Mesenchymal stem cell (in vitro differentiated cells and primary cell): ENCODE measurements at regions not wholly inside any gene's neighbourhood (a gene's known extent, or its start where the extent isn't known, plus 50 kb on each side); places are given as distances from the start of the nearest gene placed in this dataset.

Experiments used
- DNase-seq: peaks from one replicate; pipeline ENCODE4 v3.0.0-alpha.2; 2013
- H2AFZ ChIP-seq: one replicate; pipeline ENCODE4 v1.6.1; 2013; ENCODE audit warnings: low read depth, mild to moderate bottlenecking, control low read depth, inconsistent platforms, low read length, moderate library complexity
- H2AK5ac ChIP-seq: 2 replicates; pipeline ENCODE4 v1.6.1; 2013; ENCODE audit warnings: low read length, moderate library complexity, mild to moderate bottlenecking, inconsistent platforms; ENCODE audit not compliant: severe bottlenecking
- H2BK120ac ChIP-seq: one replicate; pipeline ENCODE4 v1.6.1; 2013; ENCODE audit warnings: low read depth, mild to moderate bottlenecking, inconsistent platforms, low read length, moderate library complexity
- H2BK12ac ChIP-seq, 2 experiments: one replicate each; pipeline ENCODE4 v1.6.1; 2013; ENCODE audit warnings: inconsistent platforms in 2 of 2, low read length in 2 of 2, mild to moderate bottlenecking in 2 of 2, moderate library complexity in 2 of 2, control low read depth in 1 of 2
- H2BK15ac ChIP-seq: one replicate; pipeline ENCODE4 v1.6.1; 2013; ENCODE audit warnings: mild to moderate bottlenecking, low read depth, inconsistent platforms; ENCODE audit not compliant: poor library complexity, severe bottlenecking
- H2BK5ac ChIP-seq: 2 replicates; pipeline ENCODE4 v1.6.1; 2013; ENCODE audit warnings: low read depth, mild to moderate bottlenecking, low read length, control low read depth, inconsistent platforms; ENCODE audit not compliant: poor library complexity, severe bottlenecking
- H3K14ac ChIP-seq, 2 experiments: one replicate each; pipeline ENCODE4 v1.6.1; 2013; ENCODE audit warnings: inconsistent platforms in 2 of 2, low read length in 2 of 2, control low read depth in 1 of 2, mild to moderate bottlenecking in 1 of 2, moderate library complexity in 1 of 2
- H3K18ac ChIP-seq, 2 experiments: one replicate each; pipeline ENCODE4 v1.6.1; 2013; ENCODE audit warnings: inconsistent platforms in 2 of 2, low read length in 2 of 2, control low read depth in 1 of 2, low read depth in 1 of 2, mild to moderate bottlenecking in 1 of 2
- H3K23ac ChIP-seq, 2 experiments: one replicate each; pipeline ENCODE4 v1.6.1; 2013; ENCODE audit warnings: inconsistent platforms in 2 of 2, low read length in 2 of 2, mild to moderate bottlenecking in 2 of 2, moderate library complexity in 2 of 2, control low read depth in 1 of 2
- H3K27ac ChIP-seq: 2 replicates; pipeline ENCODE4 v1.5.1; 2013; ENCODE audit warnings: mild to moderate bottlenecking, moderate library complexity, low read length, control low read depth, inconsistent platforms; ENCODE audit not compliant: poor library complexity, severe bottlenecking
- H3K27me3 ChIP-seq, 2 experiments: 2 replicates each; pipeline versions ENCODE4 v1.6.1 to v1.7.0; 2013; ENCODE audit warnings: low read length in 2 of 2, mild to moderate bottlenecking in 2 of 2, moderate library complexity in 2 of 2, control low read depth in 1 of 2, inconsistent platforms in 1 of 2; ENCODE audit not compliant: control insufficient read depth in 1 of 2, insufficient read depth in 1 of 2
- H3K36me3 ChIP-seq, 2 experiments: 2 replicates each; pipeline versions ENCODE4 v1.6.1 to v1.7.0; 2013; ENCODE audit warnings: low read length in 2 of 2, control low read depth in 1 of 2, inconsistent platforms in 1 of 2, low read depth in 1 of 2, mild to moderate bottlenecking in 1 of 2; ENCODE audit not compliant: insufficient read depth in 2 of 2, control insufficient read depth in 1 of 2
- H3K4ac ChIP-seq, 2 experiments: one replicate each; pipeline ENCODE4 v1.6.1; 2013; ENCODE audit warnings: inconsistent platforms in 2 of 2, low read length in 2 of 2, mild to moderate bottlenecking in 2 of 2, moderate library complexity in 2 of 2, control low read depth in 1 of 2, low read depth in 1 of 2
- H3K4me1 ChIP-seq: 2 replicates; pipeline ENCODE4 v1.6.1; 2013; ENCODE audit warnings: low read depth, low read length, control low read depth; ENCODE audit not compliant: control insufficient read depth, insufficient read depth
- H3K4me2 ChIP-seq: 2 replicates; pipeline ENCODE4 v1.6.1; 2013; ENCODE audit warnings: low read length, mild to moderate bottlenecking, inconsistent platforms; ENCODE audit not compliant: poor library complexity, severe bottlenecking
- H3K4me3 ChIP-seq, 2 experiments: 2 replicates each; pipeline versions ENCODE4 v1.5.1 to v1.7.0; 2013; ENCODE audit warnings: low read length in 2 of 2, mild to moderate bottlenecking in 2 of 2, control low read depth in 1 of 2, low read depth in 1 of 2; ENCODE audit not compliant: insufficient read depth in 1 of 2
- H3K79me1 ChIP-seq: replicated peaks from 2 replicates; pipeline ENCODE4 v1.6.1; 2013; ENCODE audit warnings: mild to moderate bottlenecking, control low read depth, low read length, inconsistent platforms; ENCODE audit not compliant: poor library complexity, severe bottlenecking
- H3K9ac ChIP-seq: 2 replicates; pipeline ENCODE4 v1.7.0; 2013; ENCODE audit warnings: mild to moderate bottlenecking, low read length, moderate library complexity
- H3K9me3 ChIP-seq: 2 replicates; pipeline ENCODE4 v1.7.0; 2013; ENCODE audit warnings: mild to moderate bottlenecking, low read length; ENCODE audit not compliant: control insufficient read depth
- H4K8ac ChIP-seq: one replicate; pipeline ENCODE4 v1.6.1; 2013; ENCODE audit warnings: inconsistent platforms, mild to moderate bottlenecking, low read length, moderate library complexity
- H4K91ac ChIP-seq: one replicate; pipeline ENCODE4 v1.6.1; 2013; ENCODE audit warnings: mild to moderate bottlenecking, low read length, inconsistent platforms
- WGBS: methylation state at CpG from one replicate; pipeline ENCODE4 v1.1.7; 2013; ENCODE audit warnings: mixed read lengths; 5-methylcytosine and 5-hydroxymethylcytosine counted together

DNA sequence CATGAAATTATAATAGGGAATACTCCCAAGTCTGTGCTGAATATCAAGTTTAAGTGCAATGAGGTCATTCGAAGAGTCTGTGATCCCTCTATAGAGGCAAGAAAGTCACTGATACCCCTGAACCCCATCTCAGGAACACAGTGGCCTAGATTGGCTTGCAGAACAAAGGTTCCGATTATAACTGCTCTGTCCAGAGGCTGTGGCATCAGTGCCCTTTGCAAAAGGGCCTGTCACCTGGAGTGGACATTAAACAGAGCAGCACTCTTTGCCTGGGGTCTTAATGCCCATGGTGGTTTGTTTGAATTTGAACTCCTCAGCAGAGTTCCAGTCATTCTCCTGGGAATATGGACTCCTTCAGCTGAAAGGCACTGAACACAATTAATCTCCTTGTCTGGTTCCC lies 93.9 kb upstream of the SLCO3A1 start:
- Histone ChIP-seq H2AFZ (no peak overlapping the region), H4K8ac (no peak overlapping the region), H3K4me1 (no peaks in the 10 kb centered on the region), H2BK5ac (no peak overlapping the region), H3K27me3 (peaks cover 0 to 14% of the 10 kb centered on the region in 2 experiments), H3K4me3 (no peak overlapping the region), H2AK5ac (no peak overlapping the region), H3K9ac (no peak overlapping the region), H3K27ac (no peak overlapping the region), H3K4me2 (no peak overlapping the region), H2BK120ac (no peak overlapping the region), H2BK12ac (no peak overlapping the region), H2BK15ac (no peak overlapping the region), H3K18ac (no peak overlapping the region), H3K9me3 (no peaks in the 10 kb centered on the region), H3K14ac (no peak overlapping the region), H4K91ac (no peak overlapping the region), H3K79me1 (no peaks in the 10 kb centered on the region), H3K36me3 (no peaks in the 10 kb centered on the region), H3K4ac (no peak overlapping the region), H3K23ac (no peak overlapping the region)
- no peak for DNase-seq
- 76% methylated on average over 2 of the region's 2 CpGs for WGBS

- Histone ChIP-seq H3K18ac (no peak overlapping the region), H3K27ac (no peak overlapping the region), H2AK5ac (no peak overlapping the region), H4K91ac (no peak overlapping the region), H3K4me2 (no peak overlapping the region), H2BK120ac (no peak overlapping the region), H3K9ac (no peak overlapping the region), H3K9me3 (no peaks in the 10 kb centered on the region), H4K8ac (no peak overlapping the region), H3K4me3 (no peak overlapping the region), H3K79me1 (no peaks in the 10 kb centered on the region), H2BK5ac (no peak overlapping the region), H3K14ac (no peak overlapping the region), H3K23ac (no peak overlapping the region), H2BK15ac (no peak overlapping the region), H3K4me1 (no peaks in the 10 kb centered on the region), H2AFZ (no peak overlapping the region), H3K4ac (no peak overlapping the region), H2BK12ac (no peak overlapping the region), H3K36me3 (no peaks in the 10 kb centered on the region), H3K27me3 (peaks cover 0 to 13% of the 10 kb centered on the region in 2 experiments)
- WGBS, result 60% methylated on average over 3 of the region's 3 CpGs
- DNase-seq, result no peak
Observed at GRCh38 chr15:91765660-91766059, 87.8 kb upstream of the SLCO3A1 start.

- Histone ChIP-seq H3K18ac (no peak overlapping the region), H4K8ac (no peak overlapping the region), H3K4me1 (no peaks in the 10 kb centered on the region), H3K9ac (no peak overlapping the region), H3K4ac (no peak overlapping the region), H3K27ac (no peak overlapping the region), H3K9me3 (no peaks in the 10 kb centered on the region), H3K14ac (no peak overlapping the region), H3K27me3 (peaks cover 0 to 13% of the 10 kb centered on the region in 2 experiments), H2BK120ac (no peak overlapping the region), H4K91ac (no peak overlapping the region), H2BK15ac (no peak overlapping the region), H3K4me2 (no peak overlapping the region), H2BK5ac (no peak overlapping the region), H2AFZ (no peak overlapping the region), H2AK5ac (no peak overlapping the region), H3K36me3 (no peaks in the 10 kb centered on the region), H2BK12ac (no peak overlapping the region), H3K4me3 (no peak overlapping the region), H3K23ac (no peak overlapping the region), H3K79me1 (no peaks in the 10 kb centered on the region)
- DNase-seq, result no peak
- 83% methylated on average over 2 of the region's 3 CpGs for WGBS
Observed at GRCh38 chr15:91769476-91769875, 84.0 kb upstream of the SLCO3A1 start.

DNA sequence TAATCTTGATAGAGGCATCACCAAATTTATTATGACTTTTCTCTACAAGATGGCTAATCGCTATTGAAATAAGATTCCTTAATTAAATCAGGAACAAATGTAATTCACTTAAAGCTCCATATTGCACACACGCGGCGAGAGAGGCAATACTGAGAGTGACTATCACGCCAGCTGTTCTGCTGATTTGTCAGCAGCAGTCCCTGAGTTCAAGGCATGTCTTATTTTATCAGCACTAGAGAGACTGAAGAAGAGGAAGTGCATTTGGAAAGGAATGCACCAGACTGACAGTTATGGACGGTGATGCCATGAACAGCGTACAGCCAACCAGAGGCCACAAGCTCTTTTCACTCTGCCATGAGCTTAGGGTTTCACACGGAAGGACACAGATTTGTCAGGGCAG lies 83.6 kb upstream of the SLCO3A1 start:
- Histone ChIP-seq H3K9ac (no peak overlapping the region), H3K27me3 (peaks cover 0 to 9% of the 10 kb centered on the region in 2 experiments), H3K23ac (no peak overlapping the region), H3K4me2 (no peak overlapping the region), H3K79me1 (no peaks in the 10 kb centered on the region), H3K4ac (no peak overlapping the region), H3K4me1 (no peaks in the 10 kb centered on the region), H2AFZ (no peak overlapping the region), H4K91ac (no peak overlapping the region), H2BK5ac (no peak overlapping the region), H3K18ac (no peak overlapping the region), H3K36me3 (no peaks in the 10 kb centered on the region), H3K27ac (no peak overlapping the region), H2BK120ac (no peak overlapping the region), H2BK15ac (no peak overlapping the region), H3K9me3 (no peaks in the 10 kb centered on the region), H3K14ac (no peak overlapping the region), H4K8ac (no peak overlapping the region), H2AK5ac (no peak overlapping the region), H2BK12ac (no peak overlapping the region), H3K4me3 (no peak overlapping the region)
- DNase-seq, result no peak
- 83% methylated on average over 8 of the region's 8 CpGs for WGBS
